ENCODE measurements at regions not wholly inside any gene's neighbourhood (a gene's known extent, or its start where the extent isn't known, plus 50 kb on each side); places are given as distances from the start of the nearest gene placed in this dataset.

DNA sequence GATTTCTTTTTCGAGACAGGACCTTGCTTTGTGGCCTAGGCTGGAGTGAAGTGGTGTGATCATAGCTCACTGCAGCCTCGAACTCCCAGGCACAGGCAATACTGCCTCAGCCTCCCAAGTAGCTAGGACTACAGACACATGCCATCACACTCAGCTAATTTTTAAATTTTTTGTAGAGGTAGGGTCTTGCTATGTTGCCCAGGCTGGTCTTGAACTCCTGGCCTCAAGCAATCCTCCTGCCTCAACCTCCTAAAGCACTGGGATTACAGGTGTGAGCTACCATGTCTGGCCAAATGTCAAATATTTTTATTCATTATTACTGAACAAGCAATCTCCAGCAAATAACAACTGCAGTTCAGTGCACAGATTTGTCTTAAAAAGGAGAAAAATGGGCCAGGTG, 131.7 kb upstream of the IFNGR1 start (continued):
- TF ChIP-seq BACH2 (CRISPR knock-in tag; IDR thresholded peaks at IDR 0.05; ENCODE audit: borderline replicate concordance) (no peak), RARB (CRISPR knock-in tag; IDR thresholded peaks at IDR 0.05) (no peak)

GRCh38 chr6:137349856-137350830, 131.0 kb upstream of the IFNGR1 start:
- no peak for ATAC-seq
- TF ChIP-seq GLIS3 (CRISPR knock-in tag; IDR thresholded peaks at IDR 0.05) (no peak), PPARA (CRISPR knock-in tag; IDR thresholded peaks at IDR 0.05; ENCODE audit: borderline replicate concordance) (no peak), CSRNP3 (CRISPR knock-in tag; IDR thresholded peaks at IDR 0.05) (no peak), ZC3H10 (CRISPR knock-in tag; IDR thresholded peaks at IDR 0.05) (no peak), BACH2 (CRISPR knock-in tag; IDR thresholded peaks at IDR 0.05; ENCODE audit: borderline replicate concordance) (no peak), ZNF565 (CRISPR knock-in tag; conservative IDR thresholded peaks at IDR 0.05; ENCODE audit: low read depth) (no peak), TCF4 (CRISPR knock-in tag; IDR thresholded peaks at IDR 0.05; ENCODE audit: borderline replicate concordance) (no peak), ZNF8 (CRISPR knock-in tag; IDR thresholded peaks at IDR 0.05) (no peak)
- TF ChIP-seq, protein P1, sequence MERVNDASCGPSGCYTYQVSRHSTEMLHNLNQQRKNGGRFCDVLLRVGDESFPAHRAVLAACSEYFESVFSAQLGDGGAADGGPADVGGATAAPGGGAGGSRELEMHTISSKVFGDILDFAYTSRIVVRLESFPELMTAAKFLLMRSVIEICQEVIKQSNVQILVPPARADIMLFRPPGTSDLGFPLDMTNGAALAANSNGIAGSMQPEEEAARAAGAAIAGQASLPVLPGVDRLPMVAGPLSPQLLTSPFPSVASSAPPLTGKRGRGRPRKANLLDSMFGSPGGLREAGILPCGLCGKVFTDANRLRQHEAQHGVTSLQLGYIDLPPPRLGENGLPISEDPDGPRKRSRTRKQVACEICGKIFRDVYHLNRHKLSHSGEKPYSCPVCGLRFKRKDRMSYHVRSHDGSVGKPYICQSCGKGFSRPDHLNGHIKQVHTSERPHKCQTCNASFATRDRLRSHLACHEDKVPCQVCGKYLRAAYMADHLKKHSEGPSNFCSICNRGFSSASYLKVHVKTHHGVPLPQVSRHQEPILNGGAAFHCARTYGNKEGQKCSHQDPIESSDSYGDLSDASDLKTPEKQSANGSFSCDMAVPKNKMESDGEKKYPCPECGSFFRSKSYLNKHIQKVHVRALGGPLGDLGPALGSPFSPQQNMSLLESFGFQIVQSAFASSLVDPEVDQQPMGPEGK (CRISPR knock-in tag; IDR thresholded peaks at IDR 0.05; ENCODE audit: borderline replicate concordance), result no peak
- TF ChIP-seq, protein P2, sequence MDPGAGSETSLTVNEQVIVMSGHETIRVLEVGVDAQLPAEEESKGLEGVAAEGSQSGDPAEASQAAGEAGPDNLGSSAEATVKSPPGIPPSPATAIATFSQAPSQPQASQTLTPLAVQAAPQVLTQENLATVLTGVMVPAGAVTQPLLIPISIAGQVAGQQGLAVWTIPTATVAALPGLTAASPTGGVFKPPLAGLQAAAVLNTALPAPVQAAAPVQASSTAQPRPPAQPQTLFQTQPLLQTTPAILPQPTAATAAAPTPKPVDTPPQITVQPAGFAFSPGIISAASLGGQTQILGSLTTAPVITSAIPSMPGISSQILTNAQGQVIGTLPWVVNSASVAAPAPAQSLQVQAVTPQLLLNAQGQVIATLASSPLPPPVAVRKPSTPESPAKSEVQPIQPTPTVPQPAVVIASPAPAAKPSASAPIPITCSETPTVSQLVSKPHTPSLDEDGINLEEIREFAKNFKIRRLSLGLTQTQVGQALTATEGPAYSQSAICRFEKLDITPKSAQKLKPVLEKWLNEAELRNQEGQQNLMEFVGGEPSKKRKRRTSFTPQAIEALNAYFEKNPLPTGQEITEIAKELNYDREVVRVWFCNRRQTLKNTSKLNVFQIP (CRISPR knock-in tag; IDR thresholded peaks at IDR 0.05; ENCODE audit: borderline replicate concordance, low read depth), result no peak

- TF ChIP-seq ZNF8 (CRISPR knock-in tag; IDR thresholded peaks at IDR 0.05), result no peak
- TF ChIP-seq BACH2 (CRISPR knock-in tag; IDR thresholded peaks at IDR 0.05; ENCODE audit: borderline replicate concordance), result no peak
- no peak for TF ChIP-seq TCF4 (CRISPR knock-in tag; IDR thresholded peaks at IDR 0.05; ENCODE audit: borderline replicate concordance)
- no peak for TF ChIP-seq CSDC2 (CRISPR knock-in tag; IDR thresholded peaks at IDR 0.05)
- TF ChIP-seq ZC3H10 (CRISPR knock-in tag; IDR thresholded peaks at IDR 0.05), result no peak
- no peak for TF ChIP-seq ISL1 (CRISPR knock-in tag; IDR thresholded peaks at IDR 0.05)
- no peak for ATAC-seq
These were observed 129.6 kb upstream of the IFNGR1 start for GRCh38 chr6:137348777-137349176.

DNA sequence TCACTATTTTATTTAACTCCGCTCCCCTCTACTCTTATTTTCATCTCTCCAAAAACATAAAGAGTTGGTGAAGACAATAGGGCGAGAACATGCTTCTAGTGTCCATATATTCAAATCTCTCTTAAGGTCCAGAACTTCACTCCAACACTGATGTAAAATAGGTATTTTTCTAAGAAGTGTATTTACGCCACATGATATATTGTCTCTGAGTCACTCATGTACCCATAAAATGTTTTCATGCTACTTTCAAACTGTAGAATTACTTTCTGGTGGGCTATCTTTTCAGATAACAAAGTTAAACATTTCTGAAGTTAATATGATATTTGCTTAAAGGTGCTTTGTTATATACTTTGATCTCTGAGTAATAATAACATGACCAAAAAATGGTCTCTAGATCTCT, 124.1 kb upstream of the IFNGR1 start:
- TF ChIP-seq ESRRG (CRISPR knock-in tag; IDR thresholded peaks at IDR 0.05), result no peak
- no peak for TF ChIP-seq ZFP30 (CRISPR knock-in tag; IDR thresholded peaks at IDR 0.05)
- TF ChIP-seq TCF4 (CRISPR knock-in tag; IDR thresholded peaks at IDR 0.05; ENCODE audit: borderline replicate concordance), result no peak
- no peak for TF ChIP-seq OSR1 (CRISPR knock-in tag; IDR thresholded peaks at IDR 0.05)
- no peak for TF ChIP-seq ZNF8 (CRISPR knock-in tag; IDR thresholded peaks at IDR 0.05)
- no peak for TF ChIP-seq ZC3H10 (CRISPR knock-in tag; IDR thresholded peaks at IDR 0.05)
- no peak for TF ChIP-seq ARNTL (CRISPR knock-in tag; IDR thresholded peaks at IDR 0.05; ENCODE audit: borderline replicate concordance, low read depth)
- TF ChIP-seq GLIS3 (CRISPR knock-in tag; IDR thresholded peaks at IDR 0.05), result no peak
- no peak for TF ChIP-seq CSRNP3 (CRISPR knock-in tag; IDR thresholded peaks at IDR 0.05)
- TF ChIP-seq RARB (CRISPR knock-in tag; IDR thresholded peaks at IDR 0.05), result no peak
- TF ChIP-seq ZFP3 (CRISPR knock-in tag; IDR thresholded peaks at IDR 0.05), result no peak
- TF ChIP-seq, protein P2 (CRISPR knock-in tag; IDR thresholded peaks at IDR 0.05; ENCODE audit: borderline replicate concordance, low read depth), result no peak
- no peak for TF ChIP-seq TOX (CRISPR knock-in tag; IDR thresholded peaks at IDR 0.05; ENCODE audit: borderline replicate concordance)
- TF ChIP-seq PPARA (CRISPR knock-in tag; IDR thresholded peaks at IDR 0.05; ENCODE audit: borderline replicate concordance), result no peak
- TF ChIP-seq ZNF565 (CRISPR knock-in tag; conservative IDR thresholded peaks at IDR 0.05; ENCODE audit: low read depth), result no peak
- no peak for TF ChIP-seq TSHZ2 (CRISPR knock-in tag; IDR thresholded peaks at IDR 0.05)
- no peak for TF ChIP-seq ISL1 (CRISPR knock-in tag; IDR thresholded peaks at IDR 0.05)
- no peak for TF ChIP-seq BACH2 (CRISPR knock-in tag; IDR thresholded peaks at IDR 0.05; ENCODE audit: borderline replicate concordance)
- no peak for ATAC-seq

All from SK-N-SH treated with all-trans-retinoic acid at 6 μM for 48 hours (cell line).